ENCODE measurements at regions not wholly inside any gene's neighbourhood (a gene's known extent, or its start where the extent isn't known, plus 50 kb on each side); places are given as distances from the start of the nearest gene placed in this dataset.
"Not testable (repeated sequence)": the region's sequence is repeated elsewhere in the genome, so short reads cannot be mapped to it uniquely, and the experiment has no call there.

DNA sequence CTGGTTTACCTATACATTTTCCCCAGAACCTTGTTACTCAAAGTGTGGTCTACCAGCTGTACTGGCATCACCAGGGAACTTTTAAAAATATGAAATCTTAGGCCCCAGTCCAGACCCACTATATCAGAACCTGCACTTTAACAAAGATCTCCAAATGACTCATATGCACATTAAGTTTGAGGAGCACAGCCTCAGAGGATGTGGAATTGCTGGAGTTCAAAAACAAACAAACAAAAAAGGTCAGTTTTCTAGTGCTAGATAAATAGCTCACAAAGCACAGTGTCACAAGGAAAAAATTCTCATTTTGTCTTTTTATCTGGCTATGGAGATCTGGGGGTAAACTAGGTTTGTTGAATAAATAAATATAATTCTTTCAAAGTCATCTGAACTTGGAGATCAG is 68.9 kb upstream of the ANKRD55 start:
- Mint-ChIP-seq H3K4me1 (peaks cover 3% of the 10 kb centered on the region), H3K27ac (no peak overlapping the region), H3K9me3 (no peaks in the 10 kb centered on the region), H3K4me3 (no peak overlapping the region), H3K27me3 (no peaks in the 10 kb centered on the region), H3K36me3 (peaks cover 3% of the 10 kb centered on the region)

DNA sequence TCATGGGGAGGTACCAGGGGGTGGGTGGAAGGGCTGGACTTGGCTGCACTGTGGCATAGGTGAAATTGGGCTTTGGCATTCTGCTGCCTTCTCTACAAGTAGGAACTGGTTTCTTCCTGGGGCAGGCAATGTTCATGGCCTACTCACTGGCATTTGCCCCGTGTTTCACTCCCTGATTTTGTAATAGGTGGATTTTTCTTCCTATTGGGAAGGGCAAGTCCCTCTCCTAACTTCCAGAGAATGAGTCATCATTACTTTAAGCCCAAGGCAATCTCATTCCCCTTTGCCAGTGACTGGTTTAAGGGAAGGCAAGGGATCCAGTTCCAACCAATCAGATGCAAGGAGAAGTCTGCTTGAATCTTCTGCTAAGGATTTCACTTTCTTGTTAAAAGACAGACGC is 67.9 kb upstream of the ANKRD55 start:
- no peaks in the 10 kb centered on the region for H3K27me3 Mint-ChIP-seq
- H3K4me3 Mint-ChIP-seq = no peak overlapping the region
- H3K9me3 Mint-ChIP-seq = no peaks in the 10 kb centered on the region
- no peak overlapping the region for H3K27ac Mint-ChIP-seq
- peaks cover 2% of the 10 kb centered on the region for H3K36me3 Mint-ChIP-seq
- H3K4me1 Mint-ChIP-seq = peaks cover 3% of the 10 kb centered on the region

DNA sequence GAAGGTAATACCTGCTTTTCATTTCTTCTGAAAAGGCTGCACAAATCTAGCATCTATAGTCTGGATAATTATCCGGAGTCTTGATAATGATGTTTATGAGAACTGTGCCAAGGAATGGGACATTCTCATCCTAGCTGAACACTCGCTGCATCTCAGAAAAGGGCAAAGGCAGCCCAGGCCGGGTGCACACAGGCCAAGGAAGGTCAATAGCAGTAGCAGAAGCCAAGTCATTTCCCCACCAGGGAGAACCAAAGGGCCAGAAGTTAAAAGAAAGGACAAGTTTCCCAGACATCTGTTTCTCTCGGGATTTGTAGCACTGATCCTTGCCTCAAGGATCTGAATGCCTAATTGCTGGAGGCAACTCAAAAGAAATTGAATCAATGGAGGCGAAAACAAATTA is 66.1 kb upstream of the ANKRD55 start:
- H3K27ac Mint-ChIP-seq = no peak overlapping the region
- no peaks in the 10 kb centered on the region for H3K36me3 Mint-ChIP-seq
- H3K9me3 Mint-ChIP-seq = no peaks in the 10 kb centered on the region
- H3K27me3 Mint-ChIP-seq = no peaks in the 10 kb centered on the region
- H3K4me3 Mint-ChIP-seq = no peak overlapping the region
- peaks cover 3% of the 10 kb centered on the region for H3K4me1 Mint-ChIP-seq

DNA sequence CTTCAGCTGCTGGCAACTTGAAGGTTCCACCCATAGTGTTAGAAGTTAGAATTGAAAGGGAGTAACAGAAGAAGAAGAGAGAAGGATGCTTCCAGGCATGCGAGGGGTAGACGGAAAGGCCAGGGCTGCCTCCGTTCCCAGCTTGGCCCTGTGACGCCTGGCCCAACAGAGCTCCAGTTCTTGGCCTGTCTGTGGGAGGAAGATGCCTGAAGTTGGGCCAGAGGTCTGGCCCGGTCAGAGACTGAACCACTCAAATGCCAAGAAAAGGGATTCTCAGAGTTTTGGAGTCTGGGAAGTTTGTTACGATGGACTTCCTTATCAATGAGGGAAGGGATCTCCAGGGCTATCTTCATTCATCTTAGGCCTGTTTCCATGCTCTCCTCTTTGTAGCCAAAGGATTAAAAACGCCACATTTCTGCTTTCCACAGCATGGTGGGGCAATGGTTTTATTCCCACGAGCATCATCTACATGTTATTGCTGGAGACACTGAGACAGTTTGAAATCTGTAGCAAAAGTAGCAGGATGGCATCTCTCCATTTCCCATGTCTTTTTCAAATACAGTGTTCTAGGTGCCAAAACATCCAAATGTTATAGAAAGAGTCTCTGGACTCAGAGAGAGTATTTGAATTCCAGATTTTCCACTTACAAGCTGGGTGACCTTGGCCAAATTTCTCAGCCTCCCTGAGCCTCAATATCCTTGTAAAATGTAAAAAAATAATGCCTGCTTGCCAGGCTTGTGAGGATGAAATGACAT is 65.4 kb upstream of the ANKRD55 start:
- Mint-ChIP-seq H3K4me3 (no peak overlapping the region), H3K4me1 (peaks cover 3% of the 10 kb centered on the region), H3K36me3 (no peaks in the 10 kb centered on the region), H3K27ac (no peak overlapping the region), H3K9me3 (no peaks in the 10 kb centered on the region), H3K27me3 (no peaks in the 10 kb centered on the region)

DNA sequence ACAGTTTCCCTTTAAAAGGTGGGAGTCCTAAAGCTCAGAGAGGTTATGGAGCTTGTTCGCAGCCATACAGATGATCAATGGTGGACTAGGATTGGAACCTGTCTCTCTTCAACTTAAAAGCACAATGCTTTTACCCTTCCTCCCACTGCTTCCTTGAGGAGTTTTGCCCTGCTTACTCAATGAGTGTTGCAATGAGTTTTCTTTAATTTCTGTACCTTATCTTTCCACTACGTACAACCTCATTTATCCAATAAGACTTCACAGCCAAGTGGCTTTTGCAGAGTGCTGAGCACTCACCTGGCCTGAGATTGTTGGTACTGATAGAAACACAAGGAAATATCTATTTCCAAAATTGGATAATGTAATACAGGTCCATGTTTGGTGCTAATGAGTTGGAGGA is 64.7 kb upstream of the ANKRD55 start:
- Mint-ChIP-seq H3K9me3 (no peaks in the 10 kb centered on the region), H3K4me1 (peaks cover 3% of the 10 kb centered on the region), H3K4me3 (no peak overlapping the region), H3K27me3 (no peaks in the 10 kb centered on the region), H3K36me3 (no peaks in the 10 kb centered on the region), H3K27ac (no peak overlapping the region)

DNA sequence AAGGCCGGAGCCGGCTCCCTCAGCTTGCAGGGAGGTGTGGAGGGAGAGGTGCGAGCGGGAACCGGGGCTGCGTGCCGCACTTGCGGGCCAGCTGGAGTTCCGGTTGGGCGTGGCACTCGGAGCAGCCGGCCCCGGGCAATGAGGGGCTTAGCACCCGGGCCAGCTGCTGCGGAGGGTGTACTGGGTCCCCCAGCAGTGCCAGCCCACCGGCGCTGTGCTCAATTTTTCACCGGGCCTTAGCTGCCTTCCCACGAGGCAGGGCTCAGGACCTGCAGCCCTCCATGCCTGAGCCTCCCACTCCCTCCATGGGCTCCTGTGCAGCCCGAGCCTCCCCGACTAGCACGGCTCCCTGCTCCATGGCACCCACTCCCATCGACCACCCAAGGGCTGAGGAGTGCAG is 62.2 kb upstream of the ANKRD55 start:
- peaks cover 10% of the 10 kb centered on the region for H3K4me1 Mint-ChIP-seq
- not testable (repeated sequence) for H3K9me3 Mint-ChIP-seq, H3K4me3 Mint-ChIP-seq, H3K36me3 Mint-ChIP-seq, H3K27ac Mint-ChIP-seq, H3K27me3 Mint-ChIP-seq

DNA sequence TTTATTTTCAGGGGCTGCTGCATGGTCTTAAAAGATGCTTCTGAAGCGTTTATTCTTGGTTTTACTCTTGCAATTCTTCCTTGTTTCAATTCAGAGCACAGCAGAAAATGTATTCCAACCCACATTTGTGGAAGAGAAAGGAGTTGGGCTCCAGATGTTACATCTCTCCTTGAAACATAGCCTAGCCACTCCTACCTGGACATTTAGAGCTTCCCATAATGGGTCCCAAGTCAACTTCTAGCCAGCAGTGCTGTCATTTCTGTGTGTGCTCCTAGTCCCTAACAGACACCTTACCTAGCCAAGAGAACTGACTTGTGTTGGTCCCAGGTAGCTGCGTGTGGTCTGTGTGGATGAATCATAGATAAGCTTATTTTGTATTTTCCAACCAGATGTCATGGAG is 61.2 kb upstream of the ANKRD55 start:
- Mint-ChIP-seq H3K4me3 (no peak overlapping the region), H3K27me3 (no peaks in the 10 kb centered on the region), H3K4me1 (peaks cover 10% of the 10 kb centered on the region), H3K27ac (no peak overlapping the region), H3K36me3 (no peaks in the 10 kb centered on the region), H3K9me3 (no peaks in the 10 kb centered on the region)

DNA sequence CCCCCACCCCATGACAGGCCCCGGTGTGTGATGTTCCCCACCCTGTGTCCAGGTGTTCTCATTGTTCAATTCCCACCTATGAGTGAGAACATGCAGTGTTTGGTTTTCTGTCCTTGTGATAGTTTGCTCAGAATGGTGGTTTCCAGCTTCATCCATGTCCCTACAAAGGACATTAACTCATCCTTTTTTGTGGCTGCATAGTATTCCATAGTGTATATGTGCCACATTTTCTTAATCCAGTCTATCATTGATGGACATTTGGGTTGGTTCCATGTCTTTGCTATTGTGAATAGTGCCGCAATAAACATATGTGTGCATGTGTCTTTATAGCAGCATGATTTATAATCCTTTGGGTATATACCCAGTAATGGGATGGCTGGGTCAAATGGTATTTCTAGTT is 59.7 kb upstream of the ANKRD55 start:
- H3K27me3 Mint-ChIP-seq, H3K4me1 Mint-ChIP-seq, H3K4me3 Mint-ChIP-seq, H3K36me3 Mint-ChIP-seq, H3K9me3 Mint-ChIP-seq, H3K27ac Mint-ChIP-seq: not testable (repeated sequence)

DNA sequence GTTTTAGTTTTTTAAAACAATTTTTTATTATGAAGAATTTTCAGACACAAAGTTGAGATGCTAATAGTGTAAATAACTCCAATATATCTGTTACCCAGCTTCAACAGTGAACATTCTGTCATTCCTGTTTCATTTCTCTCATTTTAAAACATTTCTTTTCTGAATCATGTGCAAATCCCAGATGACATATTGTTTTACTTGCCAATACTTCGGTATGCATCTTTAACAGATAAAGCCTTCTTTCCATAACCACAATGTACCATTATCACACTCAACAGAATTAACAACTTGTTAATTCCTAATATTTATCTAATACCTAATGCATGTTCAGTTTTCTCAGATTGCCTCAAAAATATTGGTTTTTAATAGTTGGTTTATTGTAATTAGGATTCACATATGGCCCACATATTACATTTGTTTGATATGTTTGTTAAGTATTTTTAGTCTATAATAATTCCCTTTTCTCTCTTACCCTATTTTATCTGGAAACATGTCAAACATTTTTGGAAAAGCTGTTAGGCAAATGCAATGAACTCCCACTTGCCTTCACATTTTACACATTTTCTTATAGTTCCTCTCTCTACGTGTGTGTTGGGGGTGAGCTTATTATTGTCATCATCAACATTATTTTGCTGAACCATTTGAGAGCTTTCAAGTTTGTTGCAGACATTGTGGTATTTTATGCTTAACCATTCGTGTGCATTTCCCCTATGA is 58.7 kb upstream of the ANKRD55 start:
- no peaks in the 10 kb centered on the region for H3K27me3 Mint-ChIP-seq
- H3K4me1 Mint-ChIP-seq = peaks cover 7% of the 10 kb centered on the region
- no peak overlapping the region for H3K27ac Mint-ChIP-seq
- H3K36me3 Mint-ChIP-seq = no peaks in the 10 kb centered on the region
- H3K9me3 Mint-ChIP-seq = no peaks in the 10 kb centered on the region
- H3K4me3 Mint-ChIP-seq = no peak overlapping the region

DNA sequence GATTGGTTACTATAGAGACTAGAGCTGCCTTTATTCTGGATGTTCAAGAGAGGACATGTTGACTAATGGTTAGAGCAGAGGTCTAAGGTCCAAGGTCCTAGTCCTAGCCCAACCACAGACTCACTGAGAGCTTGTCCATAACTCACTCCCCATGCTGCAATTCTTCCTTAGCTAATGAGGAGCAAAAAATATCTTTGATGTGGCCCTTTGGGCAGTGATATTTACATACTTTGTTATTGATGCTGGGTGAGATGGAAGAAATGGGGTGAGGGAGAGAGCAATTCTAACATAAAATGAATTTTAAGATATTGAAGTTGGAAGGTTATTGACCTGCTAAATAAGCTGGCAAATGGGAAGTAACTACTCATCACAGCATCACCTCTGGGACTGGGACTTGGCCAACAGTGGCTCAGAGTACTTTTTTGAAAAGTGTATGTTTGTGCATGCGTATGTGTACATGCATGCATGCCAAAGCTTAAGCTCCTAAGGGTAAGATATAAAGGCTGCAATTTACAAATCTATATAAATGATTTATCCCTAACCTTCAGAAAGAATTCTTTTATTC is 58.0 kb upstream of the ANKRD55 start:
- no peak overlapping the region for H3K4me3 Mint-ChIP-seq
- H3K4me1 Mint-ChIP-seq = peaks cover 7% of the 10 kb centered on the region
- H3K27ac Mint-ChIP-seq = no peak overlapping the region
- no peaks in the 10 kb centered on the region for H3K27me3 Mint-ChIP-seq
- no peaks in the 10 kb centered on the region for H3K9me3 Mint-ChIP-seq
- no peaks in the 10 kb centered on the region for H3K36me3 Mint-ChIP-seq

DNA sequence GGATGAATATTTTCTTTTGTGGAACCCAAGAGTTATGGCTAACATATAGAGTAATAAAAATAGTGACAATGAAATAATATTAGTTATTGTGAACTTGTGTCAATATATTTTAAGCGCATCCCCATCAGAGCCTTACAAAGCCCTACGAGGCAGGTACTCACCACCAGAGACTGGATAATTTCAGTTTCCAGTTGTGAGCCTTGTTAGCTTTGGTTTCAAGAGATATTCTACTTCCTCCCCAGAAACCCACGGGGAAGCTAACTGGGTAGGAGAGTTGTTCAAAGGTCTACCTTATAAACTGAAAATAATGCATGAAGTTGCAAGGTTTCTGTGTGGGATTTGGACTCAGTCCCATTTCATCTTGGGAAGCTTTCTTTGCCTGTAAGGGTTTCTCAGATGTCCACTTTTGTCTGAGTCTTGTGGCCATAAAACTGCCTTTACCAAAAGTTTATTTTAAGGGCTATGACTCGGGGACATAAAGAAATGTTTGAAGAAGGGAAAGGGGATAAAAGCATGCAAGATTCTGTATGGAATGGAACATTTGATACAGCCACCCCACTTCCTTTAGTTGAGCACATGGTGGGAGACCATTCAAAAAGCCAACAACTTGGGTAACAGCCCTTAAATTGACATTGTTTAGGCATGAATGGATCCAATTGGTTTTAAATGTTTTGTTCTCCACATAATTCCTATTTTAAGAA is 57.4 kb upstream of the ANKRD55 start:
- Mint-ChIP-seq H3K4me3 (no peak overlapping the region), H3K9me3 (no peaks in the 10 kb centered on the region), H3K27me3 (no peaks in the 10 kb centered on the region), H3K4me1 (peaks cover 7% of the 10 kb centered on the region), H3K36me3 (no peaks in the 10 kb centered on the region), H3K27ac (no peak overlapping the region)

DNA sequence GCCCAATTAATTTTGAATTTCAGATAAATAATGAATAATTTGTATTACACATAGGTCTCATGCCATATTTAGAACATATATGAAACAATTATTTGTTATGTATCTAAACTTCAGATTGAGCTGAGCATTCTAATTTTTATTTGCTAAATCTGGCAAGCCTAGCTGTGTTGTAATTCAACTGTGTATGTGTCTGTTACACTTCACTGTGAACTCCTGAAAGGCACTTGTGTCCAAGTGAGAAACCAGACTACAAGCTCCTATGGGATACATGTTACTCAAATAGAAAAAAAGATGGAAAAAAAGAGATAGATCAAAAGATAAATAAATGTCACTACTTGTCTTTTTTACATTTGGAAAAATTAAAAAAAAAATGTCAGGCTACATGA is 56.5 kb upstream of the ANKRD55 start:
- no peaks in the 10 kb centered on the region for H3K36me3 Mint-ChIP-seq
- H3K4me3 Mint-ChIP-seq = no peak overlapping the region
- H3K27me3 Mint-ChIP-seq = no peaks in the 10 kb centered on the region
- H3K27ac Mint-ChIP-seq = no peak overlapping the region
- no peaks in the 10 kb centered on the region for H3K9me3 Mint-ChIP-seq
- H3K4me1 Mint-ChIP-seq = peaks cover 7% of the 10 kb centered on the region

DNA sequence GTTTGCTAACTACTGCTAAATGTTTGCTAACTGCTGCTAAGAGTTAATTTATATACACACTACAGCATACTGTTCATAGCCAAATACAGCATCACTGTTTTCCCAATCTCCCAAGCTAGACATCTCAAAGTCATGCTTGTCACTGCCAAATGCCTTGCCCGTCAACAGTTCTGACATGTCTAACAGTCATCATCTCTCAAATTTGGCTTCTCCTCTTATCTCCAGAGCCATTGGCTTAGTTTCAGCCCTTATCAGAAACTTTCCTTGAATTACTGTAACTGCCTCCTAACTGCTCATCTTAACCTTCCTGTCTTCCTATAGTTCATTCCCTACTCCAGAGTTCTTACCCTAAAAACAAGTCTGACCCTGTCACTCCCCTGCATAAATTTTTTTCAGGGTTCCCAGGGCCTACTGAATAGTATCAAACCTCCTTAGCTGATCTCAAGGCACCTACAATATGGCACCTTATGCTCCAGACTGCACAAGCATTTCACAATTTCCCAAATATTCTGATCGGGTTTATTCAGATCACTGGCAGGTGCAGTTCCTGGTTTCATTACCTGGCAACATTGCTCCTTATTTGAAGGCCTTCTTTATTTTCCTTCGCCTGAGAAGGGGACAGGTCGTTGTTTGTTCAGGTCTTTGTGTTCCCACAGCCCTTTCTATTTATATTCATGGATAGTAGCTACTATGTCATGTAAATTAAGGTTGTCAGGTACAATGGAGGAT is 55.9 kb upstream of the ANKRD55 start:
- Mint-ChIP-seq H3K4me1 (peaks cover 7% of the 10 kb centered on the region), H3K9me3 (no peaks in the 10 kb centered on the region), H3K4me3 (no peak overlapping the region), H3K27ac (no peak overlapping the region), H3K27me3 (no peaks in the 10 kb centered on the region), H3K36me3 (no peaks in the 10 kb centered on the region)

DNA sequence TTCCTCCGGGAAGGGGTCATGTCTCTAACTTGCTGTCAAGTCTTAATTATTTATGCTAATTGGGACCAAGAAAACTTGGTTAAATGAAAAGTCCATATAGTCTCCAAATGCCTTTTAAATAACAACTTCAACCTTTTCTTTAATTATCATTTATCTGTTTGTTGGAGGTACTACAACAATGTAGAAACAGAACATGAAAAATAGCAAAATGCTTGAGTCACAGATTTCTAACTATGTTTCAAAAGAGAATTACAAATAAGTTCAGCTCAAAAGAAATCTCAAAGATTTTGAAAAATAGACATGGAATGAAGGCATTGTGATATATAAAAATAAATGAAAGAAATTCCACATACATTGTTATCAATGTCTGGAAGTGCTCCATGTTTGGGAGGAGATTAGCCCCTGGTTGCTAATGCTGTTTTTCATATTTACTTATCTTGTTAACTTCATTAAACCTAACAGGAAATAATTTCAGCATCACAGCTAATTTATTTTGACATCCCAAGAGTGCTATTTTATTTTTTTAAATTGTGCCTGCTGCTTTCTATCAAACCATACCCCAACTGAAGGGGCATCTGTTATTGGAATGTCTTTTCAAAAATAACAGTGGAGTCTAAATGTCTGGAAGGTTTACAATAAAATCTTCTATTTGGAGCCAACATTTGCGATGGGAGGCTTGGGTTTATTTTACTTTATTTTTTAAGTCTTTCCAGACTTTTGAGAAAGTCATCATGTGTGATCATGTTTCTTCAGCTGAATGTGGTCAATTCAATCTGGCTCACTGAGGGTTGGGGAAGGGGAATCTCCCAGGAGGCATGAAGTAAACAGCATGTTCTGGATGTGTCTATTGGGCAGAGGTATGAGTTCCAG is 53.1 kb upstream of the ANKRD55 start:
- Mint-ChIP-seq H3K27ac (no peak overlapping the region), H3K4me3 (no peak overlapping the region)

DNA sequence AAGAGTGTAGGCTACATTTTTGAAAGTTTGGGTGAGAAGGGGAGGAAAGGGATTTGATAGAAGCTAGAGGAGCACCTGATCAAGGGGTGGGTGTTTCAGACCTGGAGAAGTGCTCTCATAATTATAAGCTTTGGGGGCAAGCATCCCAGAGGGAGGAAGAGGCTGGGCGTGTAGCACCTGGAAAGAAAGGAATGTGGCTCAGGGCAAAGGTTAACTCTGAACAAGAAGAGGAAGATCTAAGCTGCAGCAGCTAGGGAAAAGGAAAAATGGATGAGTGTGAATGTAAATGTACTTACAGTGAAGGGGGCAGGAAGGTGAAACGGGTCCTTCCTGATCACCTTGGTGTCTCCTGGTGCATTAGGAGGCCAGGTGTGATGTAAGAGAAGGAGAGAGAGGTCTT is 49.8 kb upstream of the ANKRD55 start:
- H3K36me3 Mint-ChIP-seq = no peaks in the 10 kb centered on the region
- H3K4me3 Mint-ChIP-seq = no peak overlapping the region
- no peaks in the 10 kb centered on the region for H3K27me3 Mint-ChIP-seq
- no peaks in the 10 kb centered on the region for H3K4me1 Mint-ChIP-seq
- no peak overlapping the region for H3K27ac Mint-ChIP-seq
- H3K9me3 Mint-ChIP-seq = no peaks in the 10 kb centered on the region

More for the DNA sequence above, 53.1 kb upstream of the ANKRD55 start:
- no peaks in the 10 kb centered on the region for H3K9me3 Mint-ChIP-seq
- H3K36me3 Mint-ChIP-seq = no peaks in the 10 kb centered on the region
- H3K27me3 Mint-ChIP-seq = no peaks in the 10 kb centered on the region
- peaks cover 7% of the 10 kb centered on the region for H3K4me1 Mint-ChIP-seq

Data from activated naive CD4-positive, alpha-beta T cell treated with anti-CD3 and anti-CD28 coated beads, Interleukin-2, amount 50 U/mL, for 24 hours (primary cell).